HG02759 (cell line): ENCODE measurements at regions not wholly inside any gene's neighbourhood (a gene's known extent, or its start where the extent isn't known, plus 50 kb on each side); places are given as distances from the start of the nearest gene placed in this dataset.
"Not testable (repeated sequence)": the region's sequence is repeated elsewhere in the genome, so short reads cannot be mapped to it uniquely, and the experiment has no call there.

Experiments
- ATAC-seq: cut with Tn5 transposase; IDR thresholded peaks from one replicate; pipeline ENCODE4 v1.9.1; 2021; ENCODE audit warnings: mild to moderate bottlenecking, moderate library complexity; ENCODE audit not compliant: unreplicated experiment

DNA sequence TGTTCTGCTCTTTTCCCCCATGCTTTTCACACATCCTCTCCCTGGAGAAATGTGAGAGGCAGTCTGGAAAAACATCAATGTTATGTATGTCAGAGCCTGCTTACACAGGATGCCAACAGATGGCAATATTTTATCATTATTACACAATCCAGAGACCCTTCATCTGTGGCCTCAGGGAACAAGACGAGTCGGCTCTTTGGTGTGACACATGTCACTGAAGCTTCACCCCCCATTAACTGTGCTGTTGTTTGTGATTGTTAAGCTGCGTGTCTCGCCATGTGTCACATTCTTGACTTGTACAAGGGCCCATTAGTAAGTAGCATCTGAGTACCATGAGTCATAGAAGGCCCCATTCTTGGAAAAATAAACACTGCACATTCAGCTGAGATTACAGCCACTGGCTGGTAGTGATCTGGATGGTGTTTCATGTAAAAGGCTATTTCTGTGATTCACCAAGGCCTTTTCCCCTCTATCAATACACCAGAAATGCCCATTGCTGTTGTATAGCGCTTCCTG lies 682.1 kb upstream of the SOX9 start:
- no peak for ATAC-seq

- ATAC-seq = no peak
These were observed 680.3 kb upstream of the SOX9 start for GRCh38 chr17:71440513-71440912.

GRCh38 chr17:71441098-71441497 lies 679.7 kb upstream of the SOX9 start:
- ATAC-seq = no peak

DNA sequence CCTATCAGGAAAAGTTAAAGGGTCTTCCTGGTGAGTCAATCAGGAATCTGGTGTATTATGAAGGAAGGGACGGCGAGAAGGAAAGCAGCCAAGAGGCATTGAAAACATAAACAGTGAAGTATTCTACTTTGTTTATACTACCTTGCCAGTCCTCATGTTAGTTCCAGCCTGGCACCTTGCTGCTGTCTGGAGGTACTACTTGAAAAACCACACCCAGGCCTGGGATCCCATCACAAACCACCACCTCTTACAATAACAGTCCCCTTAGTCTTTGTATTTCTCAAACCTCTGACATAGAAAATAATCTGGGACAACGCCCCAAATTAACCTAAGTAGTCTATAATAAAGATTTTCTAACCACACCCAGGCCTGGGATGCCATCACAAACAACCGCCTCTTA lies 676.7 kb upstream of the SOX9 start:
- no peak for ATAC-seq

DNA sequence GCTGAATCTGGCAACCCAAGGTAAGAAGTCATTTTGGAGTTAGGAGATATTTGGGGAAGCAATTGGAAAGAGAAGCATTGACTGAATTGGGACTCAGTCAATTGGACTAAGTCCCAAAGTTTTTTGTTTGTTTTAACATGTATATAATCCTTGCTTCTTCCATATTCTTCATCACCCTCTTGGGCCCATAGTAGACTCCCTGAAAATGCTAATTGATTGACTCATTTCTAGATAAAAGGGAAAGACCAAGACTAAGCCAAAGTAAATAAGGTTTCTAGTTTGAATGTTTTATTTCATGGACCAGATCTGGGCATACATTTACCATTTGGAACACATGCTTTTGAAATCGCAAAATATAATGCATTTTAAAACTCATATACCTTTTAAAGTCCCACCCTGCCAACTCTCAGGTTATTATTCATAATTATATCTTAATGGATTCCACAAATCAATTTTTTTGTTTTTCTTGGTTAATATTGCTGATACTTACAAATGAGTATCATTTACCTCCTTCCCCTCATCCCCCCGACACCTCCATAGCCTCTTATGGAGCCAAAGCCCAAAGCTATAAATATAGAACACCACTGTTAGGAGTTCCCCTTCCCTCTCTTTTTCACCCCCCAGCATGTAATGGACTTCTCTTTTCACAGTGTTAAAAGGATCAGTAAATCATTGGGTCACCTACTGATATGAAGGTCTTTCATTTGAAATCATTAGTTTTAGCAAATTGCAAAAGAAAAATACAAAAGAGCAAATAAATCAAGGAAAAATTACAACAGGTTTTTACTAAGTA lies 674.0 kb upstream of the SOX9 start:
- ATAC-seq = no peak

DNA sequence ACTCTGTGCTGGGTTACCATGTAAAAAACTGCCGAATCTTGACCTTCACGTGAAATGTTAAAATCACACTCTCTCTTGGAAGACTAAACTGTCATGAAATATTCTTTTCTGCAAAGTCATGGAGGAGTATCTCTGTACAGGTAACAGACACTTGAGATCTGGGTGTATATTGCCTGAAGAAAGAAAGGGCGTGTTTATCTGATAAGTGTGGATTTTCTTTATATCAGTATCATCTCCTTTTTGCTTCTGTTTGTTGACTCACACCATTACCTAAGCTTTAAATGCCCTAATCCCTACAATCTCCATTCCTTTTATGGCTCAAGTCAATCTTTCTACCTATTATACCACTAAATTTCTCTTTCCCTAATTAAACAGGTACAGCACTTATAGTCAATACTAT lies 673.2 kb upstream of the SOX9 start:
- no peak for ATAC-seq

GRCh38 chr17:71450657-71451056 lies 670.2 kb upstream of the SOX9 start:
- ATAC-seq = not testable (repeated sequence)

GRCh38 chr17:71453876-71454422 lies 666.9 kb upstream of the SOX9 start:
- ATAC-seq = no peak

DNA sequence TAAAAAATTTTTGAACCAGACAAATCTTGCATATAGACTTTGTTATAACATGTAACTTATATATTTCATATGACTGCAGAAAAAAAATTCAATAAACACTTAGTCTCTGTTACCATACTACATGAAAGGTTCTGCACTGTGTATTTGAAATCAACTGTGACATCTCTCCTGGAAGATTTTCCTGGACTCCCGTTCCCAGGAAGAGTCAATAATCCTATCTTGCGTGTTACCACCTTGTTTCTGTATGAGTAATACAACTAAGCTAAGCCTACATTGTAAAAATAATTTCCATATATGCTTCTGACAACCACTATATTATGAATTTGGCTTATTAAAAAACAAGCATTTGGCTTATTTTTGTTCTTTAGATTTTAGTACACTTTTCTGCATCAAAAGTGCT lies 665.6 kb upstream of the SOX9 start:
- no peak for ATAC-seq

GRCh38 chr17:71458322-71458721 lies 662.5 kb upstream of the SOX9 start:
- no peak for ATAC-seq

DNA sequence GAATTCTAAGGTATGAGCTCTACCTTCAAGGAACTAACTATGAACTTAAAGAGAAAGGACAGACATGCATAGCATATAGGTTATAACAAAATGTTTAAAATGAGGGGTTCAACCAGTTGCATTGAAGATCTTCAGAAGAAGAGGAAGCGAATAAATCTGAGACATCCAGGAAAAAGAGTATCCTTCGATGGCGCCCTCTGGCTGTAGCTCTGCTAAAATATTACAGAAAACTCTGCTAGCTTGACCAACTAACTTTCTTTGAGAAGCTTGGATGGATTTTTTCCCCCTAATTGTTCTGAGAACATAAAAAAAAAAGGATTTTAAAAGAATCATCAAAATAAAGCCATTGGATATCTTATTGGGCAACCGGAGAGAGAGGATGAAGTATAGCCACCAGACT lies 659.9 kb upstream of the SOX9 start:
- no peak for ATAC-seq

- ATAC-seq = no peak
These were observed 659.2 kb upstream of the SOX9 start for GRCh38 chr17:71461498-71462169.

GRCh38 chr17:71464241-71464640 lies 656.6 kb upstream of the SOX9 start:
- no peak for ATAC-seq

- no peak for ATAC-seq
These were observed 656.1 kb upstream of the SOX9 start for GRCh38 chr17:71464751-71465150.

GRCh38 chr17:71467719-71468118 lies 653.1 kb upstream of the SOX9 start:
- ATAC-seq = no peak

GRCh38 chr17:71470062-71470461 lies 650.8 kb upstream of the SOX9 start:
- ATAC-seq = no peak

- ATAC-seq = peak; percentile 50
These were observed 647.7 kb upstream of the SOX9 start for GRCh38 chr17:71472809-71473789.

GRCh38 chr17:71477356-71477755 lies 643.5 kb upstream of the SOX9 start:
- ATAC-seq = no peak

- no peak for ATAC-seq
These were observed 640.7 kb upstream of the SOX9 start for GRCh38 chr17:71480099-71480498.

- ATAC-seq = no peak
These were observed 638.2 kb upstream of the SOX9 start for GRCh38 chr17:71482625-71483024.

DNA sequence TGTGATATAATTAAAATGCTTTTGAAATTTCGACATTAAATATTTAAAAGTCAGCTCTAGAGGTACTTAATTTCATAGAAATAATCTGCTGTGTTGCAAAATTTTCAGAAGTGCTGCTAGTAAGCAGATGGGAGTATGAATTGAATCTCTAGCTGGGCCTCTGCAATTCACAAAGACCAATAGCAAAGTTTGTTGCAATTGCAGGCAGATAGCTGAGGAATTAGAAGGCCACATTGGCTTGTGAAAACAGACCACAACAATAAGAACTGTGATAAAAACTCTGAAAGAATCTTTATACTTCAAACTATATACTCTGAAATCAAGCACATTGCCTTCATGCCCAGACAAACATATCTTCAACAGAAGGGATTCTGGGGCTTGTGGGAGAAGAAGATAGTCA lies 636.3 kb upstream of the SOX9 start:
- ATAC-seq = no peak
